Caco-2 (cell line): ENCODE measurements at regions not wholly inside any gene's neighbourhood (a gene's known extent, or its start where the extent isn't known, plus 50 kb on each side); places are given as distances from the start of the nearest gene placed in this dataset.

ENCODE experiments used
- BruUV-seq: library from RNA; stranded (reverse); fragments of 400-500 nt; replicated peaks from 2 replicates; lab custom pipeline; 2021; lab: Mats Ljungman, UMichigan
- CTCF ChIA-PET: fragments of 300-600 bp; sonication (Branson Sonifier 250); formaldehyde crosslinking; loops from one replicate; lab custom pipeline; 2022; ENCODE audit warnings: antibody characterized with exemption; lab: Charles Lee
- POLR2A ChIA-PET: fragments of 300-600 bp; sonication (Branson Sonifier 250); formaldehyde crosslinking; loops from one replicate; lab custom pipeline; 2022; ENCODE audit warnings: antibody characterized with exemption; lab: Charles Lee
- DNase-seq, 2 experiments: peaks; one replicate each; pipeline versions ENCODE4 v3.0.0 to v3.0.0-alpha.2; 2020 to 2022
- H3K27me3 ChIP-seq: replicated peaks from 2 replicates; pipeline ENCODE4 v1.6.0; 2011; ENCODE audit warnings: low read length; ENCODE audit not compliant: control insufficient read depth, insufficient read depth
- H3K36me3 ChIP-seq: 2 replicates; pipeline ENCODE4 v1.5.1; 2011; ENCODE audit warnings: low read length; ENCODE audit not compliant: control insufficient read depth, insufficient read depth
- H3K4me1 ChIP-seq: fragments of 250-450 bp; sonication (Bioruptor Pico); 2 replicates; pipeline ENCODE4 v1.5.1; 2020; ENCODE audit warnings: mild to moderate bottlenecking
- H3K4me3 ChIP-seq: 2 replicates; pipeline ENCODE4 v1.5.1; 2011; ENCODE audit warnings: low read depth, mild to moderate bottlenecking, control low read depth, low read length
- H3K9me3 ChIP-seq: fragments of 250-450 bp; sonication (Bioruptor Pico); 2 replicates; pipeline ENCODE4 v1.5.1; 2020; ENCODE audit warnings: mild to moderate bottlenecking, moderate library complexity
- H3K27ac Mint-ChIP-seq: one replicate; pipeline ENCODE4 v1.8.0; 2022; ENCODE audit warnings: mixed read lengths; ENCODE audit not compliant: unreplicated experiment
- H3K27me3 Mint-ChIP-seq: one replicate; pipeline ENCODE4 v1.8.0; 2022; ENCODE audit warnings: mixed read lengths; ENCODE audit not compliant: insufficient read depth, unreplicated experiment
- H3K36me3 Mint-ChIP-seq: one replicate; pipeline ENCODE4 v1.8.0; 2022; ENCODE audit warnings: mild to moderate bottlenecking, mixed read lengths; ENCODE audit not compliant: insufficient read depth, unreplicated experiment
- H3K4me1 Mint-ChIP-seq: one replicate; pipeline ENCODE4 v1.8.0; 2022; ENCODE audit warnings: low read depth, mixed read lengths; ENCODE audit not compliant: unreplicated experiment
- H3K4me3 Mint-ChIP-seq: one replicate; pipeline ENCODE4 v1.8.0; 2022; ENCODE audit warnings: mild to moderate bottlenecking, moderate library complexity, mixed read lengths; ENCODE audit not compliant: unreplicated experiment
- H3K9me3 Mint-ChIP-seq: one replicate; pipeline ENCODE4 v1.8.0; 2022; ENCODE audit warnings: mixed read lengths; ENCODE audit not compliant: unreplicated experiment
- CTCF ChIP-seq, 2 experiments: fragments of 200-600 bp in 1 of 2; IDR thresholded peaks; 1 replicate in 1 of 2; 2 replicates in 1 of 2; pipeline versions ENCODE4 v1.5.1 to v1.8.0; 2011 to 2022; ENCODE audit warnings: antibody characterized with exemption in 1 of 2, control low read depth in 1 of 2, inconsistent platforms in 1 of 2, low read depth in 1 of 2, low read length in 1 of 2, mild to moderate bottlenecking in 1 of 2, moderate library complexity in 1 of 2; ENCODE audit not compliant: insufficient read depth in 1 of 2, severe bottlenecking in 1 of 2, unreplicated experiment in 1 of 2
- intact Hi-C: fragments of 100-400 bp; cut with micrococcal nuclease; formaldehyde crosslinking; loops from one replicate; pipeline ENCODE4 v1.10.0; 2022; ENCODE audit not compliant: unreplicated experiment

GRCh38 chr4:20575486-20575885, 124.8 kb upstream of the PACRGL start:
- no peaks in the 10 kb centered on the region for H3K9me3 Mint-ChIP-seq
- Histone ChIP-seq H3K4me1 (no peaks in the 10 kb centered on the region), H3K27me3 (no peaks in the 10 kb centered on the region), H3K4me3 (no peak overlapping the region), H3K9me3 (no peaks in the 10 kb centered on the region), H3K36me3 (no peaks in the 10 kb centered on the region)
- H3K4me1 Mint-ChIP-seq, result no peaks in the 10 kb centered on the region
- no peak for DNase-seq
- ChIA-PET CTCF (no interaction called here), POLR2A (no interaction called here)
- no peaks in the 10 kb centered on the region for H3K36me3 Mint-ChIP-seq
- peaks cover 12% of the 10 kb centered on the region for H3K27me3 Mint-ChIP-seq
- no peak overlapping the region for H3K27ac Mint-ChIP-seq
- no TSS peak for BruUV-seq
- no peak overlapping the region for H3K4me3 Mint-ChIP-seq
- intact Hi-C loops, result no loop called here
- TF ChIP-seq CTCF (IDR thresholded peaks at IDR 0.05; ENCODE audit: insufficient read depth in 1 of 2, low read depth in 1 of 2, low read length in 1 of 2, severe bottlenecking in 1 of 2, unreplicated experiment in 1 of 2), result no peak

- H3K27ac Mint-ChIP-seq, result no peak overlapping the region
- no peaks in the 10 kb centered on the region for H3K9me3 ChIP-seq
- no TSS peak for BruUV-seq
- no peak overlapping the region for H3K4me3 ChIP-seq
- no peaks in the 10 kb centered on the region for H3K9me3 Mint-ChIP-seq
- no peaks in the 10 kb centered on the region for H3K36me3 ChIP-seq
- H3K4me3 Mint-ChIP-seq, result no peak overlapping the region
- H3K27me3 ChIP-seq, result no peaks in the 10 kb centered on the region
- ChIA-PET POLR2A (no interaction called here), CTCF (no interaction called here)
- no peak for TF ChIP-seq CTCF (IDR thresholded peaks at IDR 0.05; ENCODE audit: insufficient read depth in 1 of 2, low read depth in 1 of 2, low read length in 1 of 2, severe bottlenecking in 1 of 2, unreplicated experiment in 1 of 2)
- DNase-seq, result no peak
- peaks cover 8% of the 10 kb centered on the region for H3K27me3 Mint-ChIP-seq
- no peaks in the 10 kb centered on the region for H3K4me1 ChIP-seq
- intact Hi-C loops, result no loop called here
- no peaks in the 10 kb centered on the region for H3K4me1 Mint-ChIP-seq
- H3K36me3 Mint-ChIP-seq, result no peaks in the 10 kb centered on the region
Measured at GRCh38 chr4:20576861-20577260, 123.4 kb upstream of the PACRGL start.

GRCh38 chr4:20577702-20578101, 122.6 kb upstream of the PACRGL start:
- intact Hi-C loops, result no loop called here
- no peaks in the 10 kb centered on the region for H3K9me3 Mint-ChIP-seq
- no peak for DNase-seq
- Histone ChIP-seq H3K4me1 (no peaks in the 10 kb centered on the region), H3K27me3 (no peaks in the 10 kb centered on the region), H3K36me3 (no peaks in the 10 kb centered on the region), H3K9me3 (no peaks in the 10 kb centered on the region), H3K4me3 (no peak overlapping the region)
- H3K4me3 Mint-ChIP-seq, result no peak overlapping the region
- POLR2A ChIA-PET, result no interaction called here
- no TSS peak for BruUV-seq
- peaks cover 7% of the 10 kb centered on the region for H3K27me3 Mint-ChIP-seq
- H3K27ac Mint-ChIP-seq, result no peak overlapping the region
- no peak for TF ChIP-seq CTCF (IDR thresholded peaks at IDR 0.05; ENCODE audit: insufficient read depth in 1 of 2, low read depth in 1 of 2, low read length in 1 of 2, severe bottlenecking in 1 of 2, unreplicated experiment in 1 of 2)
- CTCF ChIA-PET, result no interaction called here
- H3K4me1 Mint-ChIP-seq, result no peaks in the 10 kb centered on the region
- H3K36me3 Mint-ChIP-seq, result no peaks in the 10 kb centered on the region
